ENCODE measurements at regions not wholly inside any gene's neighbourhood (a gene's known extent, or its start where the extent isn't known, plus 50 kb on each side); places are given as distances from the start of the nearest gene placed in this dataset.
A peak's percentile ranks its signal among the peaks of the same experiment; 100 is the strongest.

- no peak for DNase-seq
Observed at GRCh38 chr12:132406493-132407450, 77.4 kb upstream of the GALNT9 start.

GRCh38 chr12:132405742-132406251 lies 76.4 kb upstream of the GALNT9 start:
- DNase-seq: no peak

GRCh38 chr12:132404951-132405741 lies 75.8 kb upstream of the GALNT9 start:
- DNase-seq: no peak

- no peak for DNase-seq
Observed at GRCh38 chr12:132404435-132404855, 75.1 kb upstream of the GALNT9 start.

DNA sequence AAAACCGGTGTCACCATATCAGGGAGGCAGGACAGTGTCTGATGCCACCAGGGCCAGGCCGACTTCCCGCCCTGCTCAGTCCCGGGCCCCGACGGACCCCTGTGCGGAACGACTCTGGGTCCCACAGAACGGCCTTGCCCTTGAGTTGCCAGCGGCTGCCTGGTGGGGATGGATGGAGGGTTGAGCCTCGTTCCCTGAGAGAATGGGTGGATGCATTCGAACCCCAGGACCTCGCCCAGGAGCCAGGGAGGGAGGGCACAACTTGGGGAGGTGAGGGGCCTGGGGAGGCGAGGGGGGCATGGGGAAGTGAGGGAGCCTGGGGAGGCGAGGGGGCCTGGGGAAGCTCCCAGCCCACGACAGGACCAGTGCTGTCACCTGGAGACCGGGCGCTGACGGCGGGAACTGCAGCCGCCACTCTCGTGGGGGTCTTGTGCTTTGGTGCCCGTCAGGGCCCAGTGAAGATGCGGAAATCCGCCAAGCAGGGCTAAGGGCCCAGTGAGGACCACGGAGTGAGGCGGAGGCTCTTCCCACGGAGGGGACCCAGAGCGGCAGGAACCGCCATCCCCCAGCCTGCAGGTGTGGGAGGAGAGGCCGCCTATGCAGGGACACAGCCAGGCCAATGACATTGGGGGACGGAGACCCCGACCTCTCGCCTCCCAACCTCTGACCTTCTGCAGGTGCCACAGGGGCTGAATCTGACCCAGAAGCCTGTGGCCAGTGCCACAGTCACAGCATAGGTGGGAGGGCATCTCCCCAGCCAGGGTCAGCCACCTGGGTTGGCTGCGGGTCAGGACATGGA lies 74.4 kb upstream of the GALNT9 start:
- DNase-seq: no peak

GRCh38 chr12:132402831-132403416 lies 73.5 kb upstream of the GALNT9 start:
- no peak for DNase-seq

- no peak for DNase-seq
Observed at GRCh38 chr12:132401982-132402381, 72.6 kb upstream of the GALNT9 start.

GRCh38 chr12:132400011-132400641 lies 70.7 kb upstream of the GALNT9 start:
- DNase-seq: no peak

GRCh38 chr12:132399092-132400010 lies 70.0 kb upstream of the GALNT9 start:
- no peak for DNase-seq

DNA sequence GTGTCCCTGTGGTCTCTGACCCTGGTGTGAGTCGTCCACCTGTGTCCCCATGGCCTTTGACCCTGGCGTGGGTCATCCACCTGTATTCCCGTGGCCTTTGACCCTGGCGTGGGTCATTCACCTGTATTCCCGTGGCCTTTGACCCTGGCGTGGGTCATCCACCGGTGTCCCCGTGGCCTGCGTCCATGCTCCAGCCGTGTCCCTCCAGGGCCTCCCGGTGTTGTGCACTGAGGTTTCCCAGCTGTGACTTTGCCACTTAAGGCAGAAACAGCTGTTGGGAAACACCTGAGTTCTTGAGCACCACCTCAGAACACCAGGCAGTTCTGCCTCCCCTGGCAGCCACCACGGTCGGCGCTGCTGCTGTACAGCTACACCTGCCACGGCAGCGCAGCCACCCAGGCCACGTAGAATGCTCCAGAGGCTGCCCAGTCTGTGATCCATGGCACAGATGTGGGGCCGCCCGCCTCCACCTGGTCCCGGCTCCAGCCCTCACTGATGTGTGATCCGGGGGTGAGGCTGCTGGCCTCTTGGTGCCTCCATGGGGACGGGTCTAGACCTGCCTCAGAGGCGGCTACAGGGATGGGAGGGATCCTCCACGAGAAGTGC lies 69.1 kb upstream of the GALNT9 start:
- no peak for DNase-seq

DNA sequence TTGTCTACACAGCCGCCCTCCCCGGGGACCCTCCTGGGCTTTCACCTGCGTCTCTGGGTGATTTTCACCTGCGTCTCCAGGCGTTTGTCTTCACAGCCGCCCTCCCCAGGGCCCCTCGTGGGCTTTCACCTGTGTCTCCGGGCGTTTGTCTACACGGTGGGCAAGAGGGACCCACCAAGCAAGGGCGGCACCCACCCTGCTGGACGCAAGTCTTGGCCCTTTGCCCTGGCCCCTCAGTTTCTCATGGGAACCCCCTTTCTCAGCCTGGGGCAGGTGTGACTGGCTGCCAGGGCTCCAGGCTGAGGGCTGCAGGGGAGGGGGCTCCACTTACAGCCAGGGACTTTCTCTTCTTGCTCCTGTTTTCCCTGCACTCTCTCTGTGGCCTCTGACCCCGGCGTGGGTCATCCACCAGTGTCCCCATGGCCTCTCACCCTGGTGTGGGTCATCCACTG lies 68.6 kb upstream of the GALNT9 start:
- DNase-seq: no peak

DNA sequence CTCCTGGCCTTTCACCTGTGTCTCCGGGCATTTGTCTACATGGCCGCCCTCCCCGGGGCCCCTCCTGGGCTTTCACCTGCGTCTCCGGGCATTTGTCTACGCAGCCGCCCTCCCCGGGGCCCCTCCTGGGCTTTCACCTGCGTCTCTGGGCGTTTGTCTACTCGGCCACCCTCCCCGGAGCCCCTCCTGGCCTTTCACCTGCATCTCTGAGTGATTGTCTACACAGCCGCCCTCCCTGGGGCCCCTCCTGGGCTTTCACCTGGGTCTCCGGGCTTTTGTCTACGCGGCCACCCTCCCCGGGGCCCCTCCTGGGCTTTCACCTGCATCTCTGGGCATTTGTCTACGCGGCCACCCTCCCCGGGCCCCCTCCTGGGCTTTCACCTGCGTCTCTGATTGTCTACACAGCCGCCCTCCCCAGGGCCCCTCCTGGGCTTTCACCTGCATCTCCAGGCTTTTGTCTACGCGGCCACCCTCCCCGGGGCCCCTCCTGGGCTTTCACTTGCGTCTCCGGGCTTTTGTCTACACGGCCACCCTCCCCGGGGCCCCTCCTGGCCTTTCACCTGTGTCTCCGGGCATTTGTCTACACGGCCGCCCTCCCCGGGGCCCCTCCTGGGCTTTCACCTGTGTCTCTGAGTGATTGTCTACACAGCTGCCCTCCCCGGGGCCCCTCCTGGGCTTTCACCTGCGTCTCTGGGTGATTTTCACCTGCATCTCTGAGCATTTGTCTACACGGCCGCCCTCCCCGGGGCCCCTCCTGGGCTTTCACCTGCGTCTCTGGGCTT lies 68.0 kb upstream of the GALNT9 start:
- peak; percentile 56 for DNase-seq

- no peak for DNase-seq
Observed at GRCh38 chr12:132396657-132397056, 67.3 kb upstream of the GALNT9 start.

- DNase-seq: no peak
Observed at GRCh38 chr12:132395908-132396305, 66.5 kb upstream of the GALNT9 start.

GRCh38 chr12:132395192-132395907 lies 66.0 kb upstream of the GALNT9 start:
- DNase-seq: no peak

GRCh38 chr12:132393991-132394949 lies 64.9 kb upstream of the GALNT9 start:
- DNase-seq: no peak

DNA sequence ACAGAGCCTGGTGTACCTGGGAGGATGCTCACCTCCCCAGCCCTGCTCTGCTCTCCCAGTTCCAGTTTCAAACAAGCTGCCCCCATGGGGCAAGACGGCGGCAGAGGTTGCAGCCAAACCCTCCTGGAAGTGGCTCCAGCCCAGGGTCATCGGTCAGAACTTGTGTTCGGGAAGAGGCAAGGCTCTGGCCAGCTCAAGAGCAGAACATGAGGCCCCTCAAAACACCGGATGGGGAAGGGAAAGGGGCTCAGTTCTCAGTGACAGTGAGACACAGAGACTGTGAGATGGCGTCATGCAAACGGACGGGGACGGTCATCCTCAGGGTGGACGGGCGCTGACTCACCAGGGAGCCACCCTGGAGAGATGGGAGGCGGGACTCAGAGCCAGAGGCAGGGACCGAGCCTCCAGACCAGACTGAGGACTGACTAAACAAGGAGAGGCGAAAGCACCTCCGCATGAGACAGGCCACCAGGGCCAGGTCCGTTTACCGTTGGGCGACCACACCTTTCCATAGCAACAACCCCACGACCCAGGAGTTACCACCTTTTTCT lies 63.9 kb upstream of the GALNT9 start:
- no peak for DNase-seq

All from NCI-H748 treated with DMSO at 0.1 percent for 48 hours (cell line).